GM12872 (cell line): ENCODE measurements at regions not wholly inside any gene's neighbourhood (a gene's known extent, or its start where the extent isn't known, plus 50 kb on each side); places are given as distances from the start of the nearest gene placed in this dataset.

Experiments
- TF ChIP-seq, protein P1 (sequence below): IDR thresholded peaks from 3 replicates; pipeline ENCODE4 v1.5.1; 2011; ENCODE audit warnings: low read depth, mild to moderate bottlenecking, low read length, moderate library complexity; ENCODE audit not compliant: insufficient read depth

DNA sequence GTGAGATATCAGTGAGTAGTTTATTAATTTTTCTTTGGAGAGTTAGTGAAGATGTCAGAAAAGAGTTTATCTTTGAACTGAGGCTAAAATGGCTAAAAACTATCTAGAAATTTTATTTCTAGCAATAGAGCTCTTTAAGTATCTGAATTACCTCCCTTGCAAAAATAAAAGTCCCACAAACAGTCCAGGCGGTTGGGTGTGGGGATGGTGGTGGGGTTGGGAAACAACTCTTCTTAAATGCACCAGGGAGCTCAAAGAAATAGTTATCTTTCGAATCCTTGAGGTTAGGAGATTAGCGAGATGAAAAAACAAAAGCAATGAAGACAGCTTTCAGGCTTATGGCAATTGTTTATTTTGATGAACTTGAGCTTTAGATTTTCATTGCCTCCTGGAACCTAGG, 1299.1 kb upstream of the ADGRB3 start:
- TF ChIP-seq, protein P1, sequence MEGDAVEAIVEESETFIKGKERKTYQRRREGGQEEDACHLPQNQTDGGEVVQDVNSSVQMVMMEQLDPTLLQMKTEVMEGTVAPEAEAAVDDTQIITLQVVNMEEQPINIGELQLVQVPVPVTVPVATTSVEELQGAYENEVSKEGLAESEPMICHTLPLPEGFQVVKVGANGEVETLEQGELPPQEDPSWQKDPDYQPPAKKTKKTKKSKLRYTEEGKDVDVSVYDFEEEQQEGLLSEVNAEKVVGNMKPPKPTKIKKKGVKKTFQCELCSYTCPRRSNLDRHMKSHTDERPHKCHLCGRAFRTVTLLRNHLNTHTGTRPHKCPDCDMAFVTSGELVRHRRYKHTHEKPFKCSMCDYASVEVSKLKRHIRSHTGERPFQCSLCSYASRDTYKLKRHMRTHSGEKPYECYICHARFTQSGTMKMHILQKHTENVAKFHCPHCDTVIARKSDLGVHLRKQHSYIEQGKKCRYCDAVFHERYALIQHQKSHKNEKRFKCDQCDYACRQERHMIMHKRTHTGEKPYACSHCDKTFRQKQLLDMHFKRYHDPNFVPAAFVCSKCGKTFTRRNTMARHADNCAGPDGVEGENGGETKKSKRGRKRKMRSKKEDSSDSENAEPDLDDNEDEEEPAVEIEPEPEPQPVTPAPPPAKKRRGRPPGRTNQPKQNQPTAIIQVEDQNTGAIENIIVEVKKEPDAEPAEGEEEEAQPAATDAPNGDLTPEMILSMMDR = no peak

DNA sequence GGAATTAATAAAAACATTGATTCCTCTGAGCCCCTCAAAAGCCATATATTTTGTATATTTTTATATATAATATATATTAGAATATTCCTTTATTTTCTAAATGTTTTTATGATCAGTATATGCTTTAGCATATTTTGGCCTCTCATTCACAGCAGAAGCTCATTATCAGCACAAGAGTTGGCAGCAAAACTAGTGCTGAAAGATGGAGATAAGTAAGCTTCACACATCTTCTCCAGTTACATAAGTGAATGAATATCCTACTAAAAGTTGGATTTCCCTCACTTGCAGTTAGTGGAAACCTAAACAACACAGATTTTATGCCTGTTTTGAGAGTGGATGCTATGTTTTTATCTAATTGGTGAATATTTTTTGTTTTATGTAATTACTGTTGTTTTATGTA, 1303.8 kb upstream of the ADGRB3 start:
- TF ChIP-seq, protein P1 = no peak

DNA sequence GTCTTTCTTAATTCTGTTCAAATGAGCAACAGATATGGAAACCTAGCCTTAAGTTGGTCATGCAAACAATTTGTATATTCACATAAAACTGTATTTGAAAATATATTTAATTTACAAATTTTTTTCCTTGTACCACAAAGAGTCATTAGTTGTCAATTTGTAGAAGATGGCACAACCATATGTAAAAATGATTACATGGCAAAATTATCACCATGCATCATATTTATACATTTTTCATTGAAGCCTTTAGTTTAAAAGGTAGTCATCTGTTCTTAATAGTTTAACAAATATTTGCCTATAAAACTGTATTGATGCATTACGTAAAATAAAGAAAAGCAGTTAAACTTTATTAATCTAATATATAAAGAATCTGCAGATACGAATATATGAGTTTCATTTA, 1306.8 kb upstream of the ADGRB3 start:
- TF ChIP-seq, protein P1 = no peak

DNA sequence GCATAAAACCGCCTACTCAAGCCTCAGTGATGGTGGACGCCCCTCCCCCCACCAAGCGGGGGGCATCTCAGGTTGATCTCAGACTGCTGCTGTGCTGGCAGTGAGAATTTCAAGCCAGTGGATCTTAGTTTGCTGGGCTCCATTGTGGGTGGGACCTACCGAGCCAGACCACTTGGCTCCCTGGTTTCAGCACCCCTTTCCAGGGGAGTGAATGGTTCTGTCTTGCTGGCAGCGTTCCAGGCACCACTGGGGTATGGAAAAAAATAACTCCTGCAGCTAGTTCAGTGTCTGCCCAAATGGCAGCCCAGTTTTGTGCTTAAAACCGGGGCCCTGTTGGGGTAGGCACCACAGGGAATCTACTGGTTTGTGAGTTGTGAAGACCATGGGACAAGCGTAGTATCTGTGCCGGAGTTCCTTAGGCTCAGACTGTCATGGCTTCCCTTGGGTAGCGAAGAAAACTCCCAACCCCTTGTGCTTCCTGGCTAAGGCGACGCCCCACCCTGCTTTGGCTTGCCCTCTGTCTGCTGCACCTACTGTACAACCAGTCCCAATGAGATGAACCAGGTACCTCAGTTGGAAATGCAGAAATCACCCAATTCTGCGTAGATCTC, 1334.5 kb upstream of the ADGRB3 start:
- TF ChIP-seq, protein P1 = no peak

DNA sequence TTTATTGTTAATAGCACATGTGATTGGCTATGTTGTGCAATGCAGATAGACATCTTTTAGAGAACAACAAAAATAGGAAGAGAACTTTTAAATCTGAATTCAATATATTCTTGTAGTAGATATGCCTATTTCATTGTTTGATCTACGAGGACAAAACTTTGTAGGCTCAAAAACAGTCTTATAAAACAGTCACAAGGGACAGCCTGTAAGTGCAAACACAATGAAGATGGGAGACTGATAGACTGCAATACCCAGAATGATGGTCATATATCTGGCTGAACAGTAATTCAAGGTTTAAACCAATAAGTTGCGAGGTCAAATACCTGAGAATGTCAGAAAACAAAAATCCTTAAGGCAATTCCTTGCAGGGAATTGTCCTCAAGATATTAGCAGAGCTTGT, 1342.9 kb upstream of the ADGRB3 start:
- TF ChIP-seq, protein P1 = no peak

DNA sequence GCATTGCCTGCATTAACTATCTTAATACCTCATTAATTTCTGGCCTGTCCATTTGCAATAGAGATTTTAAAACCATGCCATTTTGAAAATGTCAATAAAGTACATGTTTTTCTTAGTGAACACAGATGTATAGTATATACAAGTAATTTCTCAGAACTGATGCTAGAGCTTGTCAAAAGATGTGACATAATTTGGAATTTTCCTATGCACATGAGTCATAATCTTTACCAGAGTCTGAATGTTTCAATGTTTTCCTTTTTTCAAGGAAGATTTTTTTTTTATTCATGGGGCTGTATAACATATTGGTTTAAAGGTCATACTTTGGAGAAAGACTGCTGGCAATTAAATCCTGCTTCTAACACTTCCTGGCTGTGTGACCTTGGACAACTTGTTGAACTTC, 1347.5 kb upstream of the ADGRB3 start:
- TF ChIP-seq, protein P1 = no peak

DNA sequence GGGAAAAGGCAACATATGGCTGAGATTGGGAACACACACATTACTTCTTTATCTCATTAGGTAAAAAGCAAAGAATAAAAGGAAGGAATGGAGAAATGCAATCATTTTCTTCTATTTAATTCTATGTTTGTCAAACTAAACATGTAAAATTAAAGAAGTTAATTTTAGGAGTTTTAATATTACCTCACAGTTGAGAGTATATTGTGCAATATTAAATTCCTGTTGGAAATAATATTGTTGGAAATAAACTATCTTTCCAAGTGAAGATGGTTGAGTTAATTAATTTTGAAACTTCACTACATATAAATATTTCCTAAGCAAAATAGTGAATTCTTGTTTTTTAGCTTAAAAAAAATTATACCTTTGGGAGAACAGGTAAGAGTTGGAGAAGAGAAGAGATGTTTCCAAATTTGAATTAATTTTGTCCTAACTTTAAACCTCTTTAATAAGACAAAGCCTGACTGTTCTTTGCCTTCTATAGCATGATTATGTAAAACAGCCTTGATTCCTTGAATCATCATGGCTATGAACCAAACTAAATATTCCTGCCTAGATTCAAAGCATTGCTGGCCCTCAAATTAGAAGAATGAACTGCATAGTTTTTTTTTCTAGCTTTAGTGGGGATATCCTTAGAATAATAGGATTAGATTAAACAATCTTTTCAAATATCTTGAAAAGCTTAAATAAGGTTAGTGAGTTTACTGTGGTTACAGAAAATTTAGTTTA, 1349.1 kb upstream of the ADGRB3 start:
- TF ChIP-seq, protein P1 = no peak
